IMR-90 (cell line): ENCODE measurements at regions not wholly inside any gene's neighbourhood (a gene's known extent, or its start where the extent isn't known, plus 50 kb on each side); places are given as distances from the start of the nearest gene placed in this dataset.

Source experiments
- ATAC-seq: fragments of 200-7000 bp; cut with Tn5 transposase; 2 replicates; pipeline ENCODE4 v1.9.1; 2020; ENCODE audit warnings: low read depth, mild to moderate bottlenecking, moderate library complexity
- BruUV-seq: library from RNA; stranded (reverse); fragments of 400-500 nt; replicated peaks from 2 replicates; lab custom pipeline; 2021; lab: Mats Ljungman, UMichigan
- CTCF ChIA-PET: fragments of 300-600 bp; formaldehyde crosslinking; extraction: SDS; loops from one replicate; lab custom pipeline; 2021; ENCODE audit warnings: antibody characterized with exemption; lab: Yijun Ruan, JAX
- POLR2A ChIA-PET: fragments of 300-600 bp; sonication (Branson Sonifier 250); formaldehyde crosslinking; loops from one replicate; lab custom pipeline; 2022; ENCODE audit warnings: antibody characterized with exemption; ENCODE audit not compliant: unreplicated experiment; lab: Charles Lee
- DNase-seq: peaks from one replicate; pipeline ENCODE4 v3.0.0; 2013
- H2AFZ ChIP-seq: replicated peaks from 2 replicates; pipeline ENCODE3; 2013; ENCODE audit warnings: low read length, mild to moderate bottlenecking; ENCODE audit not compliant: poor library complexity
- H2AK5ac ChIP-seq: 2 replicates; pipeline ENCODE4 v1.6.1; 2013; ENCODE audit warnings: low read depth, low read length, inconsistent platforms
- H2AK9ac ChIP-seq: replicated peaks from 2 replicates; pipeline ENCODE3; 2013; ENCODE audit warnings: mild to moderate bottlenecking, low read depth, low read length, moderate library complexity; ENCODE audit not compliant: poor library complexity
- H2BK120ac ChIP-seq: 2 replicates; pipeline ENCODE4 v1.6.1; 2013; ENCODE audit warnings: low read depth, low read length, inconsistent platforms
- H2BK15ac ChIP-seq: 3 replicates; pipeline ENCODE4 v1.6.1; 2013; ENCODE audit warnings: low read depth, low read length, inconsistent platforms
- H2BK20ac ChIP-seq: 2 replicates; pipeline ENCODE4 v1.6.1; 2013; ENCODE audit warnings: low read depth, mild to moderate bottlenecking, inconsistent platforms, low read length, moderate library complexity
- H2BK5ac ChIP-seq: 2 replicates; pipeline ENCODE4 v1.6.1; 2013; ENCODE audit warnings: mild to moderate bottlenecking, low read depth, low read length, inconsistent platforms; ENCODE audit not compliant: poor library complexity, severe bottlenecking
- H3K14ac ChIP-seq: replicated peaks from 2 replicates; pipeline ENCODE4 v1.6.1; 2013; ENCODE audit warnings: low read depth, low read length, inconsistent platforms
- H3K18ac ChIP-seq: 2 replicates; pipeline ENCODE4 v1.6.1; 2013; ENCODE audit warnings: low read depth, low read length, control low read depth
- H3K23ac ChIP-seq: 2 replicates; pipeline ENCODE4 v1.6.1; 2013; ENCODE audit warnings: low read depth, low read length, inconsistent platforms
- H3K27ac ChIP-seq: 2 replicates; pipeline ENCODE4 v1.5.1; 2013; ENCODE audit warnings: mild to moderate bottlenecking, control low read depth, low read length; ENCODE audit not compliant: insufficient read depth
- H3K27me3 ChIP-seq: 2 replicates; pipeline ENCODE4 v1.6.1; 2013; ENCODE audit warnings: low read length; ENCODE audit not compliant: control insufficient read depth, insufficient read depth
- H3K36me3 ChIP-seq: 2 replicates; pipeline ENCODE4 v1.6.1; 2013; ENCODE audit warnings: low read length, mixed read lengths; ENCODE audit not compliant: control insufficient read depth, insufficient read depth
- H3K4ac ChIP-seq: 2 replicates; pipeline ENCODE4 v1.6.1; 2013; ENCODE audit warnings: low read depth, low read length, inconsistent platforms
- H3K4me1 ChIP-seq: 2 replicates; pipeline ENCODE4 v1.6.1; 2013; ENCODE audit warnings: low read length, mixed read lengths; ENCODE audit not compliant: control insufficient read depth, insufficient read depth
- H3K4me2 ChIP-seq: 2 replicates; pipeline ENCODE4 v1.6.1; 2013; ENCODE audit warnings: low read depth, mild to moderate bottlenecking, control low read depth, low read length, moderate library complexity
- H3K4me3 ChIP-seq: 2 replicates; pipeline ENCODE4 v1.5.1; 2013; ENCODE audit warnings: low read depth, mild to moderate bottlenecking, control low read depth, low read length, moderate library complexity; ENCODE audit not compliant: insufficient read depth
- H3K56ac ChIP-seq: 2 replicates; pipeline ENCODE4 v1.6.1; 2013; ENCODE audit warnings: low read length, inconsistent platforms; ENCODE audit not compliant: insufficient read depth; ENCODE audit errors: extremely low read depth
- H3K79me1 ChIP-seq, 2 experiments: 2 replicates each; pipeline ENCODE4 v1.6.1; 2013; ENCODE audit warnings: low read length in 2 of 2, inconsistent platforms in 1 of 2, low read depth in 1 of 2
- H3K9ac ChIP-seq: 2 replicates; pipeline ENCODE4 v1.6.1; 2013; ENCODE audit warnings: low read depth, low read length, control low read depth
- H3K9me1 ChIP-seq: 2 replicates; pipeline ENCODE4 v1.6.1; 2013; ENCODE audit warnings: low read length, inconsistent platforms; ENCODE audit not compliant: insufficient read depth
- H3K9me3 ChIP-seq: 2 replicates; pipeline ENCODE4 v1.6.1; 2013; ENCODE audit warnings: low read length; ENCODE audit not compliant: control insufficient read depth, insufficient read depth
- H4K20me1 ChIP-seq: 2 replicates; pipeline ENCODE4 v1.6.1; 2013; ENCODE audit warnings: low read length, inconsistent platforms; ENCODE audit not compliant: insufficient read depth
- H4K5ac ChIP-seq: 2 replicates; pipeline ENCODE4 v1.6.1; 2013; ENCODE audit warnings: mild to moderate bottlenecking, low read depth, low read length, control low read depth
- H4K8ac ChIP-seq, 2 experiments: 2 replicates each; pipeline ENCODE4 v1.6.1; 2013; ENCODE audit warnings: low read depth in 2 of 2, low read length in 2 of 2, control low read depth in 1 of 2, inconsistent platforms in 1 of 2
- H4K91ac ChIP-seq: 2 replicates; pipeline ENCODE4 v1.6.1; 2013; ENCODE audit warnings: low read depth, low read length, inconsistent platforms; ENCODE audit not compliant: insufficient read depth
- BHLHE40 ChIP-seq: fragments of 150-350 bp; IDR thresholded peaks from 2 replicates; pipeline ENCODE4 v1.6.1; 2016; ENCODE audit warnings: mild to moderate bottlenecking, low read depth, low read length
- CEBPB ChIP-seq: IDR thresholded peaks from 2 replicates; pipeline ENCODE4 v1.6.1; 2012; ENCODE audit warnings: low read depth, low read length, improper control_type of control experiment
- CHD1 ChIP-seq: IDR thresholded peaks from 2 replicates; pipeline ENCODE4 v1.6.1; 2012; ENCODE audit warnings: low read depth, low read length, improper control_type of control experiment
- CTCF ChIP-seq: conservative IDR thresholded peaks from 2 replicates; pipeline ENCODE4 v1.5.1; 2012; ENCODE audit warnings: mild to moderate bottlenecking, low read depth, low read length, improper control_type of control experiment
- ELK1 ChIP-seq: fragments of 150-350 bp; IDR thresholded peaks from 2 replicates; pipeline ENCODE4 v1.6.1; 2016; ENCODE audit warnings: low read depth, mild to moderate bottlenecking, low read length, moderate library complexity, borderline replicate concordance
- FOS ChIP-seq: fragments of 150-350 bp; IDR thresholded peaks from 2 replicates; pipeline ENCODE4 v1.6.1; 2016; ENCODE audit warnings: low read depth, low read length
- MAFK ChIP-seq: IDR thresholded peaks from 2 replicates; pipeline ENCODE4 v1.6.1; 2012; ENCODE audit warnings: low read depth, low read length, improper control_type of control experiment
- MAZ ChIP-seq: IDR thresholded peaks from 2 replicates; pipeline ENCODE4 v1.6.1; 2012; ENCODE audit warnings: low read depth, mild to moderate bottlenecking, low read length, improper control_type of control experiment, moderate library complexity, borderline replicate concordance
- NFE2L2 ChIP-seq: fragments of 150-350 bp; IDR thresholded peaks from 2 replicates; pipeline ENCODE4 v1.6.1; 2016; ENCODE audit warnings: low read depth, mild to moderate bottlenecking, low read length
- POLR2A ChIP-seq: IDR thresholded peaks from 2 replicates; pipeline ENCODE4 v1.6.1; 2012; ENCODE audit warnings: mild to moderate bottlenecking, low read depth, low read length
- RAD21 ChIP-seq: IDR thresholded peaks from 2 replicates; pipeline ENCODE4 v1.6.1; 2012; ENCODE audit warnings: low read length, improper control_type of control experiment
- RCOR1 ChIP-seq: IDR thresholded peaks from 2 replicates; pipeline ENCODE4 v1.6.1; 2012; ENCODE audit warnings: mild to moderate bottlenecking, low read length, improper control_type of control experiment; ENCODE audit not compliant: insufficient replicate concordance
- RFX5 ChIP-seq: IDR thresholded peaks from 2 replicates; pipeline ENCODE4 v1.8.0; 2012; ENCODE audit warnings: low read depth, mild to moderate bottlenecking, low read length, moderate library complexity
- SMC3 ChIP-seq: fragments of 150-350 bp; IDR thresholded peaks from 2 replicates; pipeline ENCODE4 v1.6.1; 2016; ENCODE audit warnings: low read depth, mild to moderate bottlenecking, antibody characterized with exemption, low read length, moderate library complexity
- USF2 ChIP-seq: fragments of 150-350 bp; IDR thresholded peaks from 2 replicates; pipeline ENCODE4 v1.6.1; 2017; ENCODE audit warnings: mild to moderate bottlenecking, antibody characterized with exemption, low read length, low read depth
- WGBS, 2 experiments: methylation state at CpG; one replicate each; pipeline versions ENCODE4 v1.1.5 to v1.1.7; 2013; ENCODE audit warnings: missing lambda C conversion rate in 2 of 2; ENCODE audit not compliant: insufficient read length in 1 of 2; ENCODE audit errors: extremely low coverage in 2 of 2; 5-methylcytosine and 5-hydroxymethylcytosine counted together
- dilution Hi-C: fragments of 300-500 bp; cut with HindIII; formaldehyde crosslinking; loops from one replicate; pipeline ENCODE4 v1.14.3; 2018; ENCODE audit warnings: low sequenced_read_pairs; ENCODE audit not compliant: unreplicated experiment
- in situ Hi-C: fragments of 300-500 bp; cut with MboI; formaldehyde crosslinking; loops from 3 replicates; pipeline ENCODE4 v1.14.3; 2019; ENCODE audit warnings: low sequenced_read_pairs, inconsistent platforms, mixed read lengths
- intact Hi-C: fragments of 100-400 bp; cut with micrococcal nuclease; formaldehyde crosslinking; loops from 2 replicates; pipeline ENCODE4 v1.10.0; 2022

- no peak overlapping the region for H3K18ac ChIP-seq
- H3K4me1 ChIP-seq = no peaks in the 10 kb centered on the region
- no peak overlapping the region for H3K9ac ChIP-seq
- no peaks in the 10 kb centered on the region for H3K79me1 ChIP-seq
- no peak overlapping the region for H4K5ac ChIP-seq
- no peak overlapping the region for H3K56ac ChIP-seq
- no peak overlapping the region for H2AK9ac ChIP-seq
- H4K20me1 ChIP-seq = no peaks in the 10 kb centered on the region
- dilution Hi-C loops = no loop called here
- intact Hi-C loops = no loop called here
- no peak overlapping the region for H3K4me3 ChIP-seq
- no peak overlapping the region for H3K23ac ChIP-seq
- no TSS peak for BruUV-seq
- no peak overlapping the region for H2BK20ac ChIP-seq
- ChIA-PET CTCF (no interaction called here), POLR2A (no interaction called here)
- H2AK5ac ChIP-seq = no peak overlapping the region
- H2AFZ ChIP-seq = no peak overlapping the region
- peaks cover 52% of the 10 kb centered on the region for H3K27me3 ChIP-seq
- no peak overlapping the region for H2BK15ac ChIP-seq
- H2BK5ac ChIP-seq = no peak overlapping the region
- ATAC-seq (no peak), DNase-seq (no peak)
- no peaks in the 10 kb centered on the region for H3K9me1 ChIP-seq
- TF ChIP-seq USF2 (no peak), NFE2L2 (no peak), FOS (no peak), ELK1 (no peak), RFX5 (no peak), RCOR1 (no peak), MAFK (no peak), CEBPB (no peak), CTCF (no peak), BHLHE40 (no peak), SMC3 (no peak), POLR2A (no peak), MAZ (no peak), CHD1 (no peak), RAD21 (no peak)
- H4K8ac ChIP-seq = no peak overlapping the region
- H3K9me3 ChIP-seq = no peaks in the 10 kb centered on the region
- no peak overlapping the region for H3K14ac ChIP-seq
- H2BK120ac ChIP-seq = no peak overlapping the region
- in situ Hi-C loops = no loop called here
- 0% methylated on average over 1 of the region's 7 CpGs; no CpG with 5 or more reads in 1 of the 2 experiments for WGBS, 2 experiments
- H3K4ac ChIP-seq = no peak overlapping the region
- no peak overlapping the region for H3K27ac ChIP-seq
- H3K4me2 ChIP-seq = no peak overlapping the region
- no peaks in the 10 kb centered on the region for H3K36me3 ChIP-seq
- no peak overlapping the region for H4K91ac ChIP-seq
Observed at GRCh38 chr15:77768521-77769078, 135.9 kb upstream of the LINGO1 start.
